ENCODE measurements at regions not wholly inside any gene's neighbourhood (a gene's known extent, or its start where the extent isn't known, plus 50 kb on each side); places are given as distances from the start of the nearest gene placed in this dataset.

GRCh38 chr4:32128549-32128948, 1408.4 kb downstream of the PCDH7 start:
- no peak for TF ChIP-seq YY1 (IDR thresholded peaks at IDR 0.05; ENCODE audit: insufficient read depth, insufficient read length)
- no peak for TF ChIP-seq SUZ12 (IDR thresholded peaks at IDR 0.05; ENCODE audit: extremely low read depth, insufficient read depth, insufficient read length)

Measured in NT2/D1 (cell line).